HFFc6 (cell line): ENCODE measurements at regions not wholly inside any gene's neighbourhood (a gene's known extent, or its start where the extent isn't known, plus 50 kb on each side); places are given as distances from the start of the nearest gene placed in this dataset.

Experiments
- DNase-seq: peaks from one replicate; pipeline ENCODE4 v3.0.0-alpha.2; 2018
- H3K27ac Mint-ChIP-seq: 2 replicates; pipeline ENCODE4 v1.8.0; 2020; ENCODE audit warnings: mild to moderate bottlenecking, mixed read lengths
- H3K27me3 Mint-ChIP-seq: 2 replicates; pipeline ENCODE4 v1.8.0; 2021; ENCODE audit warnings: mild to moderate bottlenecking, moderate library complexity, mixed read lengths; ENCODE audit not compliant: insufficient read depth
- H3K36me3 Mint-ChIP-seq: 2 replicates; pipeline ENCODE4 v1.8.0; 2021; ENCODE audit warnings: low read depth, mixed read lengths
- H3K4me1 Mint-ChIP-seq: 2 replicates; pipeline ENCODE4 v1.8.0; 2020; ENCODE audit warnings: low read depth, mixed read lengths
- H3K4me3 Mint-ChIP-seq: 2 replicates; pipeline ENCODE4 v1.8.0; 2020; ENCODE audit warnings: mild to moderate bottlenecking, moderate library complexity, mixed read lengths
- H3K9me3 Mint-ChIP-seq: 2 replicates; pipeline ENCODE4 v1.8.0; 2020; ENCODE audit warnings: mild to moderate bottlenecking, mixed read lengths
- TF ChIP-seq, protein P1 (sequence below): fragments of 200-600 bp; sonication (generic); IDR thresholded peaks from 2 replicates; pipeline ENCODE4 v1.5.0; 2021; ENCODE audit warnings: antibody characterized with exemption, mild to moderate bottlenecking

DNA sequence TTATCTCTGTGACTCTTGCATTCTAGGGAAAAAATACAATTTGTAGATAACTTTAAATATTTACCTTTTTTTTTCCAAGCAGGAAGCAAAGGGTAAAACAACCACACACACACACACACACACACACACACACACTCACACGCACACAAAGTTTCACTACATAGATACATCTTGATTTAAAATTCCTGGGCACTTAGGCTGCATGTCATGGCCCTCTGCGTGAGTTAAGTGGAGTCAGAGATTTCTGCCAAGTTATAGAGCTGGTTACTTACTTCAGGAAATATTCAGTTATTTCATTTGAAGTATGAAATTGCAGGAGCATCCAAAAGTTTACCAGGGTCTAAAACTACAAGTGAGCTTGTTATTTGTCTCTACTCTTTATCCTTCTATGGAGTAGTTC lies 612.0 kb downstream of the IRS1 start:
- H3K4me1 Mint-ChIP-seq, result peaks cover 77% of the 10 kb centered on the region
- H3K4me3 Mint-ChIP-seq, result peak overlapping the region; percentile 14
- TF ChIP-seq, protein P1, sequence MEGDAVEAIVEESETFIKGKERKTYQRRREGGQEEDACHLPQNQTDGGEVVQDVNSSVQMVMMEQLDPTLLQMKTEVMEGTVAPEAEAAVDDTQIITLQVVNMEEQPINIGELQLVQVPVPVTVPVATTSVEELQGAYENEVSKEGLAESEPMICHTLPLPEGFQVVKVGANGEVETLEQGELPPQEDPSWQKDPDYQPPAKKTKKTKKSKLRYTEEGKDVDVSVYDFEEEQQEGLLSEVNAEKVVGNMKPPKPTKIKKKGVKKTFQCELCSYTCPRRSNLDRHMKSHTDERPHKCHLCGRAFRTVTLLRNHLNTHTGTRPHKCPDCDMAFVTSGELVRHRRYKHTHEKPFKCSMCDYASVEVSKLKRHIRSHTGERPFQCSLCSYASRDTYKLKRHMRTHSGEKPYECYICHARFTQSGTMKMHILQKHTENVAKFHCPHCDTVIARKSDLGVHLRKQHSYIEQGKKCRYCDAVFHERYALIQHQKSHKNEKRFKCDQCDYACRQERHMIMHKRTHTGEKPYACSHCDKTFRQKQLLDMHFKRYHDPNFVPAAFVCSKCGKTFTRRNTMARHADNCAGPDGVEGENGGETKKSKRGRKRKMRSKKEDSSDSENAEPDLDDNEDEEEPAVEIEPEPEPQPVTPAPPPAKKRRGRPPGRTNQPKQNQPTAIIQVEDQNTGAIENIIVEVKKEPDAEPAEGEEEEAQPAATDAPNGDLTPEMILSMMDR, result no peak
- DNase-seq, result peak; percentile 84
- peak overlapping the region; percentile 82 for H3K27ac Mint-ChIP-seq
- H3K27me3 Mint-ChIP-seq, result no peaks in the 10 kb centered on the region; the same call in 1 of the 2 replicates
- H3K36me3 Mint-ChIP-seq, result peaks cover 17% of the 10 kb centered on the region
- peaks cover 7% of the 10 kb centered on the region for H3K9me3 Mint-ChIP-seq

DNA sequence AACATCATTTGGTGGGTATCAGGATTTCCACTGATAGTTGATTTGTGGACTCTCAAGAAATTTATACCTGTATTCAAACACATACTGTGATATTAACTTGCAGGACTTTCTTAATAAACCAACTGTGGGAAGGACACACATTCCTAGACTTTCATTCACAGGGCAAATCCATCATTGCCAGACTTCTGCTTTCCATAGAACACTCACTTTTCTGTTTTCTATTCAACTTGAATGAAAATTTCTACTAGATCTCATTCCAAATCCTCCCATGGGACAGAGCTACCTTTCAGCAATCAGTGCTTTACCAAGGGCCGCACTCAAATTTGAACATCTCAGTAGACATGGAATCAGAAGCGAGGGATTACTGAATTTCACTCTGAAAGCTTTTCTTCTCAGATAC lies 612.5 kb downstream of the IRS1 start:
- no peak for DNase-seq
- TF ChIP-seq, protein P1, result no peak
- Mint-ChIP-seq H3K27me3 (no peaks in the 10 kb centered on the region; the same call in 1 of the 2 replicates), H3K4me1 (peaks cover 78% of the 10 kb centered on the region), H3K4me3 (peak overlapping the region; percentile 14), H3K9me3 (peaks cover 12% of the 10 kb centered on the region), H3K27ac (peak overlapping the region; percentile 82), H3K36me3 (peaks cover 20% of the 10 kb centered on the region)

DNA sequence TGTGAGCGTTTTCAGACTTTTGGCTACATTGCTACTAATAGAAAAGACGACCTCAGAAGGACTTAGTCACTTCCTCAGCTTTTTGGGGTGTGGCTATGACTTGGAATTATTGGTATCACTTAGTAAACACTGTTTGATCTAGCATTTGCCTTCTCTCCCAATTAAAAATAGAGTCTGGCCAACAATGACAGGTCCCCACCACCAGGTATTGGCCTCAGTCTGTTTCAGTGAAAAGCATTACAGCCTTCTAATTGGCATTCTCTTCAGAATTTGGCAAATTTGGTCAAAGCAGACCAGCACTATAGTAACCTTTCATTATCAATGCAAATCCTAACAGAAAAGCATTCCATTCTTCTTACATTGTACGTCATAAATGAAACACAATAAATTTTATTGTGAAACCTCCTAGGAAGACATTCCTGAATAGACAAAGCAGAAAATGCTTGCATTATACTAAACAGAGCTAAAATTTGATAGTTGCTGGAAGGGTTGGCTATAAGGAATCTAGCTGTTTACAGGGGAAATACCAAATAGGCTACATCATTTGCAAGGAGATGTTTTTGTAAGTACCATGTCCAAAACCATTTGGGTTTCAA lies 613.9 kb downstream of the IRS1 start:
- peaks cover 26% of the 10 kb centered on the region for H3K9me3 Mint-ChIP-seq
- DNase-seq, result peak; percentile 98
- H3K4me1 Mint-ChIP-seq, result peaks cover 83% of the 10 kb centered on the region
- H3K4me3 Mint-ChIP-seq, result peak overlapping the region; percentile 87
- peak overlapping the region; percentile 94 for H3K27ac Mint-ChIP-seq
- H3K27me3 Mint-ChIP-seq, result no peaks in the 10 kb centered on the region; the same call in 1 of the 2 replicates
- TF ChIP-seq, protein P1, result no peak; the same call in 1 of the 2 replicates
- H3K36me3 Mint-ChIP-seq, result peaks cover 33% of the 10 kb centered on the region

DNA sequence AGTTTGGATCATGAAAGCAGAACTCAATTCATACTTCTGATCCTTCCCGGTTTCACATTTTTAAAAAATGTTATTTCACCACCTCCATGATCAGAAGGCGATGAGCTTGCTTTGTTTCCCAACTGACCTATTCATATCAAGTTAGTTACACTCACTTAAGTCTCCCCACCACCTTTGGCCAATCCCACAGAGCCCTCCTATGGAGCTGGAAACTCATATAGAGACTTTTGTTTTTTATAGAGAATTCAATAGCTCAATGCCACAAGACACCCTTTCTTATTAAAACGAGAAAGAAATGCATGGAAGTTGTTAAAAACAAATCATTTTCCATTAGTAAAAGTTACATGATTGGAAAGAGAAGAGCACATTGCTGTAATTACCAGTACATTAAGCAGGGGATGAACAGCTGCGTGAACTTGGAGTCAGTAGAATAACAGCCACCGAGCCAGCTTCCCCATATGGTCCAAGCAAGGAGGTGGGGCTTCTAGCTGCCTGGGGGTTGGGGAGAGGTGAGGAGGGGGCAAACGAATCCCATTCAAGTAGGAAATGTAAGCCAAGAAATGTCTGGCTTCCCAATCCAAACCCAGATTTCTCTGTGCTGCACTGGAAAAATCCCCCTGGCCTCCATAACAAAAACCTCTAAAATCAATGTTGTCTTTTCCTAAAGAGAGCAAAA lies 614.5 kb downstream of the IRS1 start:
- Mint-ChIP-seq H3K4me1 (peaks cover 76% of the 10 kb centered on the region), H3K27ac (peak overlapping the region; percentile 94), H3K27me3 (no peaks in the 10 kb centered on the region; the same call in 1 of the 2 replicates), H3K4me3 (peak overlapping the region; percentile 87), H3K36me3 (peaks cover 37% of the 10 kb centered on the region), H3K9me3 (peaks cover 30% of the 10 kb centered on the region)
- TF ChIP-seq, protein P1, result no peak
- peak; percentile 2 for DNase-seq

DNA sequence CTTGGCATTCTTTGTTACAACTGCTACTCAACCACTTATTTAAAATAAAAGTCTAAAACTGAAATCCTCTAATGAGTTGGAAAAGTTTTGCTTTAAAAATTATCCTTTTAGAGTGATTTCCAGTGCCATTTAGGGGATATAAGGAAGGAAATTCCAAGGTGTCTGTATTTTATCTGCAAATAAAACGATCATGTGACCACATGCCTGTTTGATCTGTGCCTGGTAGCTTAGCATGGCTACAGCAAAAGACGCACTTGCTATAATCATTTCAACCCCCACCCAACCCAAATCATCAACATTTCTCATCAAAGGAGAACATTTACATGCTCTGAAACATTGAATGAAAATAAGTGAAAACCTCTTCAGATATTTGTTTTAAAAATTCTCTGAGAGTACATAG lies 615.1 kb downstream of the IRS1 start:
- peaks cover 43% of the 10 kb centered on the region for H3K36me3 Mint-ChIP-seq
- no peaks in the 10 kb centered on the region; the same call in 1 of the 2 replicates for H3K27me3 Mint-ChIP-seq
- peaks cover 36% of the 10 kb centered on the region for H3K9me3 Mint-ChIP-seq
- H3K4me1 Mint-ChIP-seq, result peaks cover 77% of the 10 kb centered on the region
- peak overlapping the region; percentile 94 for H3K27ac Mint-ChIP-seq
- no peak for DNase-seq
- H3K4me3 Mint-ChIP-seq, result peak overlapping the region; percentile 87
- TF ChIP-seq, protein P1, result no peak
